GM12865 (cell line): ENCODE measurements at regions not wholly inside any gene's neighbourhood (a gene's known extent, or its start where the extent isn't known, plus 50 kb on each side); places are given as distances from the start of the nearest gene placed in this dataset.

Experiments used
- DNase-seq: peaks from one replicate; pipeline ENCODE4 v3.0.0; 2010; ENCODE audit warnings: low read depth
- H3K4me3 ChIP-seq: 2 replicates; pipeline ENCODE4 v1.5.1; 2011; ENCODE audit warnings: mild to moderate bottlenecking, low read depth, low read length, control low read depth
- CTCF ChIP-seq: IDR thresholded peaks from 2 replicates; pipeline ENCODE4 v1.5.1; 2011; ENCODE audit warnings: low read length, control low read depth, low read depth, inconsistent platforms; ENCODE audit not compliant: insufficient read depth; ENCODE audit errors: missing control alignments

- no peak for TF ChIP-seq CTCF
- no peak overlapping the region for H3K4me3 ChIP-seq
- no peak for DNase-seq
Observed at GRCh38 chr20:60199866-60200265, 241.6 kb downstream of the CDH26 start.

GRCh38 chr20:60200305-60200918, 242.2 kb downstream of the CDH26 start:
- TF ChIP-seq CTCF = no peak
- no peak overlapping the region for H3K4me3 ChIP-seq
- no peak for DNase-seq

GRCh38 chr20:60201198-60201835, 243.1 kb downstream of the CDH26 start:
- no peak overlapping the region for H3K4me3 ChIP-seq
- no peak for DNase-seq
- no peak for TF ChIP-seq CTCF

GRCh38 chr20:60202046-60202445, 243.8 kb downstream of the CDH26 start:
- no peak for DNase-seq
- no peak overlapping the region for H3K4me3 ChIP-seq
- no peak for TF ChIP-seq CTCF

- TF ChIP-seq CTCF = no peak
- no peak overlapping the region for H3K4me3 ChIP-seq
- no peak for DNase-seq
Observed at GRCh38 chr20:60203451-60203850, 245.2 kb downstream of the CDH26 start.

- TF ChIP-seq CTCF = no peak
- DNase-seq = no peak
- no peak overlapping the region for H3K4me3 ChIP-seq
Observed at GRCh38 chr20:60204601-60205000, 246.4 kb downstream of the CDH26 start.

- H3K4me3 ChIP-seq = no peak overlapping the region
- TF ChIP-seq CTCF = no peak
- DNase-seq = no peak
Observed at GRCh38 chr20:60206259-60206658, 248.0 kb downstream of the CDH26 start.
